Natural killer cell (primary cell): ENCODE measurements at regions not wholly inside any gene's neighbourhood (a gene's known extent, or its start where the extent isn't known, plus 50 kb on each side); places are given as distances from the start of the nearest gene placed in this dataset.

ENCODE experiments used
- ATAC-seq, 3 donors: fragments of 150-1000 bp in 2 of 3; fragments of 200-7000 bp in 1 of 3; cut with Tn5 transposase; 1 replicate in 1 of 3; 2 replicates in 2 of 3; pipeline ENCODE4 v1.10.0; 2021; ENCODE audit warnings: mild to moderate bottlenecking in 2 of 3, moderate library complexity in 2 of 3
- DNase-seq, 2 donors: peaks; one replicate each; pipeline versions ENCODE4 v3.0.0 to v3.0.0-alpha.2; 2013 to 2021; ENCODE audit warnings: mixed read lengths in 1 of 2
- H3K27ac ChIP-seq: one replicate; pipeline ENCODE4 v1.5.1; 2013; ENCODE audit warnings: mild to moderate bottlenecking, low read length
- H3K27me3 ChIP-seq: one replicate; pipeline ENCODE4 v1.6.1; 2013; ENCODE audit warnings: low read length; ENCODE audit not compliant: control insufficient read depth, insufficient read depth
- H3K36me3 ChIP-seq: one replicate; pipeline ENCODE4 v1.6.1; 2013; ENCODE audit warnings: low read length; ENCODE audit not compliant: control insufficient read depth, insufficient read depth
- H3K4me1 ChIP-seq: one replicate; pipeline ENCODE4 v1.6.1; 2013; ENCODE audit warnings: low read length; ENCODE audit not compliant: control insufficient read depth, insufficient read depth
- H3K4me3 ChIP-seq: one replicate; pipeline ENCODE4 v1.5.1; 2013; ENCODE audit warnings: low read length
- H3K9me3 ChIP-seq: one replicate; pipeline ENCODE4 v1.6.1; 2013; ENCODE audit warnings: low read length; ENCODE audit not compliant: control insufficient read depth, insufficient read depth
- H3K27ac Mint-ChIP-seq, 2 donors: one replicate each; pipeline ENCODE4 v1.8.0; 2022; ENCODE audit warnings: mild to moderate bottlenecking in 2 of 2, mixed read lengths in 2 of 2, moderate library complexity in 1 of 2
- H3K27me3 Mint-ChIP-seq, 2 donors: one replicate each; pipeline ENCODE4 v1.8.0; 2022; ENCODE audit warnings: low read depth in 2 of 2, mixed read lengths in 2 of 2
- H3K36me3 Mint-ChIP-seq: one replicate; pipeline ENCODE4 v1.8.0; 2022; ENCODE audit warnings: mixed read lengths
- H3K4me1 Mint-ChIP-seq, 2 donors: one replicate each; pipeline ENCODE4 v1.8.0; 2022; ENCODE audit warnings: mixed read lengths in 2 of 2
- H3K4me3 Mint-ChIP-seq: one replicate; pipeline ENCODE4 v1.8.0; 2022; ENCODE audit warnings: mild to moderate bottlenecking, moderate library complexity, mixed read lengths
- H3K9me3 Mint-ChIP-seq, 2 donors: one replicate each; pipeline ENCODE4 v1.8.0; 2022; ENCODE audit warnings: mixed read lengths in 2 of 2
- WGBS: methylation state at CpG from one replicate; pipeline ENCODE4 v1.1.7; 2013; ENCODE audit warnings: missing lambda C conversion rate; ENCODE audit not compliant: insufficient coverage; 5-methylcytosine and 5-hydroxymethylcytosine counted together
- intact Hi-C: fragments of 100-400 bp; cut with micrococcal nuclease; formaldehyde crosslinking; loops from one replicate; pipeline ENCODE4 v1.14.2; 2022
- TF ChIP-seq, protein P1 (sequence below): fragments of 200-600 bp; IDR thresholded peaks from one replicate; pipeline ENCODE4 v1.8.0; 2022; ENCODE audit warnings: antibody characterized with exemption

DNA sequence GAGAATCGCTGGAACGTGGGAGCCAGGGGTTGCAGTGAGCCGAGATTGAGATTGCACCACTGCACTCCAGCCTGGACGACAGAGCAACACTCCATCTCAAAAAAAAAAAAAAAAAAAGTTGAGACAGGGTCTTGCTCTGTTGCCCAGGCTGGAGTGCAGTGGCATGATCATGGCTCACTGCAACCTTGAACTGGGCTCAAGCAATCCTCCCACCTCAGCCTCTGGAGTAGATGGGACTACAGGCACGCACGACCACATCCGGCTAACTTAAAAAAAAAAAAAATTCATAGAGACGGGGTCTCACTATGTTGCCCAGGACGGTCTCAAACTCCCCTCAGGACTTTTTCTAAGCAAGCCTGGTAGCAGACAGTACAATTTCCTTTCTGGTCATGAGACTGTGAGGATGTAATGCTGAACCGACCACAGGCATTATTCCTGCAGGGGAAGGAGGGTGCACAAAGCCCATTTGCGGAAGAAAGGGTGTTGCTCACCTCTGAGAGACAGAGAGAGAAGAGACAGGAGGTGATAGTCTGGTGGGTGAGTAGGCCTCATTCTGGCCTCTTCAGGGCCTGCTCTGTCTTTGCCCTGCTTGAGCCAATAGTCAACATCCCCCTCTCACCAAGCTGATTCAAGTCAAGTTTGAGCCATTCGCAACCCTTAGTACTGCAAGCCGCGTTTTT lies 205.3 kb downstream of the ZFP36L2 start:
- H3K27ac Mint-ChIP-seq, result no peak overlapping the region
- no peaks in the 10 kb centered on the region for H3K36me3 ChIP-seq
- DNase-seq (no peak), ATAC-seq (no peak)
- H3K27me3 Mint-ChIP-seq, result no peaks in the 10 kb centered on the region
- WGBS, result 98% methylated on average over 11 of the region's 14 CpGs
- peaks cover 11% of the 10 kb centered on the region for H3K9me3 ChIP-seq
- peaks cover 9 to 14% of the 10 kb centered on the region in 2 donors for H3K4me1 Mint-ChIP-seq
- TF ChIP-seq, protein P1, sequence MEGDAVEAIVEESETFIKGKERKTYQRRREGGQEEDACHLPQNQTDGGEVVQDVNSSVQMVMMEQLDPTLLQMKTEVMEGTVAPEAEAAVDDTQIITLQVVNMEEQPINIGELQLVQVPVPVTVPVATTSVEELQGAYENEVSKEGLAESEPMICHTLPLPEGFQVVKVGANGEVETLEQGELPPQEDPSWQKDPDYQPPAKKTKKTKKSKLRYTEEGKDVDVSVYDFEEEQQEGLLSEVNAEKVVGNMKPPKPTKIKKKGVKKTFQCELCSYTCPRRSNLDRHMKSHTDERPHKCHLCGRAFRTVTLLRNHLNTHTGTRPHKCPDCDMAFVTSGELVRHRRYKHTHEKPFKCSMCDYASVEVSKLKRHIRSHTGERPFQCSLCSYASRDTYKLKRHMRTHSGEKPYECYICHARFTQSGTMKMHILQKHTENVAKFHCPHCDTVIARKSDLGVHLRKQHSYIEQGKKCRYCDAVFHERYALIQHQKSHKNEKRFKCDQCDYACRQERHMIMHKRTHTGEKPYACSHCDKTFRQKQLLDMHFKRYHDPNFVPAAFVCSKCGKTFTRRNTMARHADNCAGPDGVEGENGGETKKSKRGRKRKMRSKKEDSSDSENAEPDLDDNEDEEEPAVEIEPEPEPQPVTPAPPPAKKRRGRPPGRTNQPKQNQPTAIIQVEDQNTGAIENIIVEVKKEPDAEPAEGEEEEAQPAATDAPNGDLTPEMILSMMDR, result no peak
- intact Hi-C loops, result no loop called here
- H3K36me3 Mint-ChIP-seq, result peaks cover 8% of the 10 kb centered on the region
- no peak overlapping the region for H3K27ac ChIP-seq
- H3K9me3 Mint-ChIP-seq, result peaks cover 3 to 7% of the 10 kb centered on the region in 2 donors
- H3K4me3 ChIP-seq, result no peak overlapping the region
- H3K4me3 Mint-ChIP-seq, result no peak overlapping the region
- H3K4me1 ChIP-seq, result peaks cover 23% of the 10 kb centered on the region
- no peaks in the 10 kb centered on the region for H3K27me3 ChIP-seq

DNA sequence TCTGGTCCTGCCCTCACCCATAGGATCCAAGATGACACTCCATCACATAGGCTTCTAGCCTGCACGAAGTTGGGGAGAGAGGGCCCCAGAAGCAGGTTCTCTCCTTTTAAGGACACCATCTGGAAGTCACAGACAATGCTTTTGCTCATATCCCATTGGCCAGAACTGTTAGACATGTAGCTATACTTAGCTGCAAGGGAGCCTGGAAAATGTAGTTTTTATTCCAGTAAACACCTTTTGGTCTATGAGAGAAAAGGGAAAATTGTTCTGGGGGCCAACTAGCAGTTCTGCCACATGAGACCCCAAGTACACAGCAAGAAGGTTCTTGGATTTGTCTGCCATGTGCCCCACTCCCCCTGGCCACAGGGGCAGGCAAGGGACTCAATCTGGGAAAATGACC lies 206.1 kb downstream of the ZFP36L2 start:
- 100% methylated on average over 1 of the region's 1 CpG for WGBS
- ATAC-seq, result no peak
- no peak overlapping the region for H3K4me3 Mint-ChIP-seq
- Histone ChIP-seq H3K9me3 (peaks cover 11% of the 10 kb centered on the region), H3K36me3 (no peaks in the 10 kb centered on the region), H3K27me3 (no peaks in the 10 kb centered on the region), H3K4me3 (no peak overlapping the region), H3K27ac (no peak overlapping the region), H3K4me1 (peaks cover 17% of the 10 kb centered on the region)
- H3K9me3 Mint-ChIP-seq, result peaks cover 3 to 7% of the 10 kb centered on the region in 2 donors
- H3K27me3 Mint-ChIP-seq, result no peaks in the 10 kb centered on the region
- no peak for DNase-seq
- intact Hi-C loops, result no loop called here
- TF ChIP-seq, protein P1, result no peak
- H3K4me1 Mint-ChIP-seq, result peaks cover 8 to 10% of the 10 kb centered on the region in 2 donors
- H3K27ac Mint-ChIP-seq, result no peak overlapping the region
- H3K36me3 Mint-ChIP-seq, result peaks cover 8% of the 10 kb centered on the region

DNA sequence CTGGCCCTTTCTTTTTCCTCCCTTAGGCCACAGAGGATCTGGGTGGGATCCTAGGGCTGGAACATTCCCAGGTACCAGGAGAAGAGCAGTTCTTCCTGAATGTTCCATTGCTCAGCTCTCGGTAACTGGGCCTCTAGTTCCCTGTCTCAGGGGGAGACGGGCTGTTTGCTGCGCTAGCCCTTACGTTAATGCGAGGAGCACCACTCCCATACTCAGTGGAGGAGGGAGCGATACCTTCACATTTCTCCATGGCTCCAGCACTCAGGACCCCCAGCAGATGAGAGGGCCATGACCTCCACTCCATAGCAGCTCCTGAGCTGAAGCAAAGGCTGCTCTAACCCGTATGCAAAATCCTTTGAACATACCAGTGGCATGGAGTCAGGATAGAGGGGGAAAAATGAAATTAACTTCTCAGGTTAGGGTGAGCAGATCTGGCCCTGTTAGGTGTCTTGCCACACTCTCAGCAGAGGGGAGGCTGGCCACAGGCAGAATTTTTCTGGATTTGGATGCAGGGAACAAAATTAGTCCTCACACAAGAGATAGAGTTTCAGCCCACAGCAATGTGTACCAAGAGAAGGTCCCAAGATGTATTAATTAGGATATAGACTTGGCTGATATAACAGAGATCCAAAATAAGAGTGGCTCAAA lies 206.7 kb downstream of the ZFP36L2 start:
- Histone ChIP-seq H3K9me3 (peaks cover 11% of the 10 kb centered on the region), H3K4me1 (peaks cover 10% of the 10 kb centered on the region), H3K36me3 (no peaks in the 10 kb centered on the region), H3K27me3 (no peaks in the 10 kb centered on the region), H3K4me3 (no peak overlapping the region), H3K27ac (no peak overlapping the region)
- DNase-seq (no peak), ATAC-seq (no peak)
- intact Hi-C loops, result no loop called here
- 90% methylated on average over 7 of the region's 7 CpGs for WGBS
- H3K4me1 Mint-ChIP-seq, result peaks cover 1 to 3% of the 10 kb centered on the region in 2 donors
- peaks cover 8% of the 10 kb centered on the region for H3K36me3 Mint-ChIP-seq
- H3K9me3 Mint-ChIP-seq, result peaks cover 3 to 7% of the 10 kb centered on the region in 2 donors
- no peak overlapping the region for H3K27ac Mint-ChIP-seq
- H3K27me3 Mint-ChIP-seq, result no peaks in the 10 kb centered on the region
- TF ChIP-seq, protein P1, result no peak
- no peak overlapping the region for H3K4me3 Mint-ChIP-seq
